ENCODE measurements at regions not wholly inside any gene's neighbourhood (a gene's known extent, or its start where the extent isn't known, plus 50 kb on each side); places are given as distances from the start of the nearest gene placed in this dataset.

DNA sequence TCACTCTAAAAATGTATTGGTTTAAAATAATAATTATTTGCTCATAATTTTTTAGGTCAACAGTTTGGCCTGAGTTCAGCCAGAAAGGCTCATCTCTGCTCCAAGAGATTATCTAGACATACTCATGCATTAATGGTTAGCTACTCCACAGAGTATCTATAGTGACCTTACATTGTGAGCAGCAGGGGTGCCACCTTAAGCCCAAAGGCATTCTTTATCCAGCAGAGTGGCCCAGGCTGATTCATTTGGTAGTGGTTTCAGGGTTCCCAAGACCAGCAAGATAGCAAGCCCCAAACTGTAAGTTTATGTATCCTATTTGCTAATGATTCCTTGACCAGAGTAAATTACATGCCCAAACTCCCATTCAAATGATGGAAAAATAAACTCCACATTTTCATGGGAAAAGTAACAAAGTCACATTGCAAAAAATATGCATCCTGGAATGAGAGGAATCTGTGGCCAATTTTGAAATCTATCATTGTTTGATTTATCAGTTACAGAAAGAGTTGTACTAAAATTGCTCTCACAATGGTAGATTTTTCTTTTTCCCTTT lies 182.6 kb upstream of the KCNK2 start:
- TF ChIP-seq, protein P1, sequence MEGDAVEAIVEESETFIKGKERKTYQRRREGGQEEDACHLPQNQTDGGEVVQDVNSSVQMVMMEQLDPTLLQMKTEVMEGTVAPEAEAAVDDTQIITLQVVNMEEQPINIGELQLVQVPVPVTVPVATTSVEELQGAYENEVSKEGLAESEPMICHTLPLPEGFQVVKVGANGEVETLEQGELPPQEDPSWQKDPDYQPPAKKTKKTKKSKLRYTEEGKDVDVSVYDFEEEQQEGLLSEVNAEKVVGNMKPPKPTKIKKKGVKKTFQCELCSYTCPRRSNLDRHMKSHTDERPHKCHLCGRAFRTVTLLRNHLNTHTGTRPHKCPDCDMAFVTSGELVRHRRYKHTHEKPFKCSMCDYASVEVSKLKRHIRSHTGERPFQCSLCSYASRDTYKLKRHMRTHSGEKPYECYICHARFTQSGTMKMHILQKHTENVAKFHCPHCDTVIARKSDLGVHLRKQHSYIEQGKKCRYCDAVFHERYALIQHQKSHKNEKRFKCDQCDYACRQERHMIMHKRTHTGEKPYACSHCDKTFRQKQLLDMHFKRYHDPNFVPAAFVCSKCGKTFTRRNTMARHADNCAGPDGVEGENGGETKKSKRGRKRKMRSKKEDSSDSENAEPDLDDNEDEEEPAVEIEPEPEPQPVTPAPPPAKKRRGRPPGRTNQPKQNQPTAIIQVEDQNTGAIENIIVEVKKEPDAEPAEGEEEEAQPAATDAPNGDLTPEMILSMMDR (conservative IDR thresholded peaks at IDR 0.05) = no peak
- Mint-ChIP-seq H3K27ac (no peak overlapping the region), H3K4me1 (peaks cover 14% of the 10 kb centered on the region), H3K27me3 (ENCODE audit: insufficient read depth) (no peaks in the 10 kb centered on the region), H3K4me3 (no peak overlapping the region), H3K36me3 (ENCODE audit: low read depth) (no peaks in the 10 kb centered on the region), H3K9me3 (peaks cover 1% of the 10 kb centered on the region)
- Histone ChIP-seq H3K27ac (ENCODE audit: low read depth, low read length) (no peak overlapping the region), H3K4me1 (ENCODE audit: control insufficient read depth, insufficient read depth, low read length) (peaks cover 6% of the 10 kb centered on the region), H3K9me3 (ENCODE audit: control insufficient read depth, low read length) (no peaks in the 10 kb centered on the region), H3K9ac (ENCODE audit: extremely low read depth, low read length, poor library complexity, severe bottlenecking) (no peak overlapping the region), H3K27me3 (ENCODE audit: control insufficient read depth, insufficient read depth, low read length, poor library complexity, severe bottlenecking) (no peaks in the 10 kb centered on the region), H3K4me3 (ENCODE audit: low read length) (no peak overlapping the region), H3K36me3 (ENCODE audit: control insufficient read depth, insufficient read depth, low read length) (no peaks in the 10 kb centered on the region)
- peak; percentile 66 for DNase-seq

- DNase-seq = no peak
- H3K9me3 ChIP-seq (ENCODE audit: control insufficient read depth, low read length) = no peaks in the 10 kb centered on the region
- WGBS, 2 experiments (ENCODE audit: insufficient coverage in 1 of 2, insufficient read length in 1 of 2) = 90 to 100% methylated on average over 1 to 3 of the region's 4 CpGs
- H3K9ac ChIP-seq (ENCODE audit: extremely low read depth, low read length, poor library complexity, severe bottlenecking) = no peak overlapping the region
- H3K27ac ChIP-seq (ENCODE audit: low read depth, low read length) = no peak overlapping the region
- no peaks in the 10 kb centered on the region for H3K27me3 ChIP-seq (ENCODE audit: control insufficient read depth, insufficient read depth, low read length, poor library complexity, severe bottlenecking)
- Mint-ChIP-seq H3K9me3 (peaks cover 1% of the 10 kb centered on the region), H3K4me3 (no peak overlapping the region), H3K36me3 (ENCODE audit: low read depth) (no peaks in the 10 kb centered on the region), H3K4me1 (peaks cover 14% of the 10 kb centered on the region), H3K27ac (no peak overlapping the region), H3K27me3 (ENCODE audit: insufficient read depth) (no peaks in the 10 kb centered on the region)
- H3K4me3 ChIP-seq (ENCODE audit: low read length) = no peak overlapping the region
- TF ChIP-seq, protein P1 (conservative IDR thresholded peaks at IDR 0.05) = no peak
- H3K4me1 ChIP-seq (ENCODE audit: control insufficient read depth, insufficient read depth, low read length) = peaks cover 6% of the 10 kb centered on the region
- H3K36me3 ChIP-seq (ENCODE audit: control insufficient read depth, insufficient read depth, low read length) = no peaks in the 10 kb centered on the region
Observed at GRCh38 chr1:214900590-214900989, 181.9 kb upstream of the KCNK2 start.

DNA sequence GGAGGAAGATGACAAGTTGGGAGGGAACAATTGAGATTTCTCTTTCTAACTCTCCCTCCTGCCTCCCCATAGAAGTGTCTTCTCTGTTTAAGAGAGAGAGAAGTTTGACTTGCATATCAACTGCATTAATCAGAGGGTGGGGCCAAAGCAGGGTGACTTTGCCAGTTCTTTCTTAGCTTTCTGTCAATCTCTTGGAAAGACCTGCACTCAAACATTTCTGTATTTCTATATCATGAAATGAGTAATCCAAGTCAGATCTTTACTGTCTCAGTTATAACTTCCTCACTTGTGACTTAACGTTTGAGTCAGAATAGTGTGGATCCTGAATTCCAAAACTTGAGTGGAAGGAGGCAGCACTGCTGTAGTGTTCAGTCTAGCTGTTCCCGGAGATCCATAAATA lies 180.8 kb upstream of the KCNK2 start:
- no peak for DNase-seq
- no peaks in the 10 kb centered on the region for H3K36me3 ChIP-seq (ENCODE audit: control insufficient read depth, insufficient read depth, low read length)
- H3K27ac ChIP-seq (ENCODE audit: low read depth, low read length) = no peak overlapping the region
- no peaks in the 10 kb centered on the region for H3K27me3 ChIP-seq (ENCODE audit: control insufficient read depth, insufficient read depth, low read length, poor library complexity, severe bottlenecking)
- TF ChIP-seq, protein P1 (conservative IDR thresholded peaks at IDR 0.05) = no peak
- H3K4me1 ChIP-seq (ENCODE audit: control insufficient read depth, insufficient read depth, low read length) = peaks cover 6% of the 10 kb centered on the region
- no peak overlapping the region for H3K27ac Mint-ChIP-seq
- H3K4me3 ChIP-seq (ENCODE audit: low read length) = no peak overlapping the region
- no peak overlapping the region for H3K9ac ChIP-seq (ENCODE audit: extremely low read depth, low read length, poor library complexity, severe bottlenecking)
- 90 to 100% methylated on average over 1 to 2 of the region's 2 CpGs for WGBS, 2 experiments (ENCODE audit: insufficient coverage in 1 of 2, insufficient read length in 1 of 2)
- H3K27me3 Mint-ChIP-seq (ENCODE audit: insufficient read depth) = no peaks in the 10 kb centered on the region
- peaks cover 14% of the 10 kb centered on the region for H3K4me1 Mint-ChIP-seq
- no peak overlapping the region for H3K4me3 Mint-ChIP-seq
- H3K36me3 Mint-ChIP-seq (ENCODE audit: low read depth) = no peaks in the 10 kb centered on the region
- peaks cover 1% of the 10 kb centered on the region for H3K9me3 Mint-ChIP-seq
- no peaks in the 10 kb centered on the region for H3K9me3 ChIP-seq (ENCODE audit: control insufficient read depth, low read length)
